ENCODE measurements at regions not wholly inside any gene's neighbourhood (a gene's known extent, or its start where the extent isn't known, plus 50 kb on each side); places are given as distances from the start of the nearest gene placed in this dataset.

DNA sequence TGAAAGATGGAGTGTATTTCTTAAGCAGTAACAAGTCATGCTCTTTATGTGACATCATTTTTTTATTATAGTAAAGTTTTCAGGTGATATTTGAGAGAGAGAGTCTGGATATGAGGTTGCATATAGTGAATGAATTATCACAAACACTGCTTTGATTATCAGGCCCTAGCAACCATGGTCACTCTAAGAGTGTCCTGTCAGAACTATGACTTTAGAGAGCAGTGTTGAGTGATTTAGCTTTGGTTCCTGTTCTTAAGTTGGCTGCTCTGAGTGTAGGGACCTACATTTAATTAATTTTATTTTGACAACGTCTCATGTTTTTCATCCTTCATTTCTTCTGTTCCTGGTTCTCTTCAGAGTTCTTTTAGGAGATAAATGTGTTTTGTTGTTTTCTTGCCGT, 275.5 kb downstream of the KCNJ3 start (continued):
- TF ChIP-seq, protein P1, sequence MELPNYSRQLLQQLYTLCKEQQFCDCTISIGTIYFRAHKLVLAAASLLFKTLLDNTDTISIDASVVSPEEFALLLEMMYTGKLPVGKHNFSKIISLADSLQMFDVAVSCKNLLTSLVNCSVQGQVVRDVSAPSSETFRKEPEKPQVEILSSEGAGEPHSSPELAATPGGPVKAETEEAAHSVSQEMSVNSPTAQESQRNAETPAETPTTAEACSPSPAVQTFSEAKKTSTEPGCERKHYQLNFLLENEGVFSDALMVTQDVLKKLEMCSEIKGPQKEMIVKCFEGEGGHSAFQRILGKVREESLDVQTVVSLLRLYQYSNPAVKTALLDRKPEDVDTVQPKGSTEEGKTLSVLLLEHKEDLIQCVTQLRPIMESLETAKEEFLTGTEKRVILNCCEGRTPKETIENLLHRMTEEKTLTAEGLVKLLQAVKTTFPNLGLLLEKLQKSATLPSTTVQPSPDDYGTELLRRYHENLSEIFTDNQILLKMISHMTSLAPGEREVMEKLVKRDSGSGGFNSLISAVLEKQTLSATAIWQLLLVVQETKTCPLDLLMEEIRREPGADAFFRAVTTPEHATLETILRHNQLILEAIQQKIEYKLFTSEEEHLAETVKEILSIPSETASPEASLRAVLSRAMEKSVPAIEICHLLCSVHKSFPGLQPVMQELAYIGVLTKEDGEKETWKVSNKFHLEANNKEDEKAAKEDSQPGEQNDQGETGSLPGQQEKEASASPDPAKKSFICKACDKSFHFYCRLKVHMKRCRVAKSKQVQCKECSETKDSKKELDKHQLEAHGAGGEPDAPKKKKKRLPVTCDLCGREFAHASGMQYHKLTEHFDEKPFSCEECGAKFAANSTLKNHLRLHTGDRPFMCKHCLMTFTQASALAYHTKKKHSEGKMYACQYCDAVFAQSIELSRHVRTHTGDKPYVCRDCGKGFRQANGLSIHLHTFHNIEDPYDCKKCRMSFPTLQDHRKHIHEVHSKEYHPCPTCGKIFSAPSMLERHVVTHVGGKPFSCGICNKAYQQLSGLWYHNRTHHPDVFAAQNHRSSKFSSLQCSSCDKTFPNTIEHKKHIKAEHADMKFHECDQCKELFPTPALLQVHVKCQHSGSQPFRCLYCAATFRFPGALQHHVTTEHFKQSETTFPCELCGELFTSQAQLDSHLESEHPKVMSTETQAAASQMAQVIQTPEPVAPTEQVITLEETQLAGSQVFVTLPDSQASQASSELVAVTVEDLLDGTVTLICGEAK (IDR thresholded peaks at IDR 0.05) = no peak
- TF ChIP-seq, protein P1 (CRISPR knock-in tag; IDR thresholded peaks at IDR 0.05) = no peak
- TF ChIP-seq TEAD1 (CRISPR knock-in tag; IDR thresholded peaks at IDR 0.05) = no peak
- no peak for TF ChIP-seq ZNF316 (IDR thresholded peaks at IDR 0.05)
- no peak for TF ChIP-seq ZNF561 (CRISPR knock-in tag; conservative IDR thresholded peaks at IDR 0.05)
- TF ChIP-seq PHB (CRISPR knock-in tag; IDR thresholded peaks at IDR 0.05) = no peak
- TF ChIP-seq, protein P2, sequence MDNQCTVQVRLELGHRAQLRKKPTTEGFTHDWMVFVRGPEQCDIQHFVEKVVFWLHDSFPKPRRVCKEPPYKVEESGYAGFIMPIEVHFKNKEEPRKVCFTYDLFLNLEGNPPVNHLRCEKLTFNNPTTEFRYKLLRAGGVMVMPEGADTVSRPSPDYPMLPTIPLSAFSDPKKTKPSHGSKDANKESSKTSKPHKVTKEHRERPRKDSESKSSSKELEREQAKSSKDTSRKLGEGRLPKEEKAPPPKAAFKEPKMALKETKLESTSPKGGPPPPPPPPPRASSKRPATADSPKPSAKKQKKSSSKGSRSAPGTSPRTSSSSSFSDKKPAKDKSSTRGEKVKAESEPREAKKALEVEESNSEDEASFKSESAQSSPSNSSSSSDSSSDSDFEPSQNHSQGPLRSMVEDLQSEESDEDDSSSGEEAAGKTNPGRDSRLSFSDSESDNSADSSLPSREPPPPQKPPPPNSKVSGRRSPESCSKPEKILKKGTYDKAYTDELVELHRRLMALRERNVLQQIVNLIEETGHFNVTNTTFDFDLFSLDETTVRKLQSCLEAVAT (IDR thresholded peaks at IDR 0.05) = no peak
- TF ChIP-seq ZNF707 (CRISPR knock-in tag; conservative IDR thresholded peaks at IDR 0.05) = no peak
- TF ChIP-seq, protein P3, sequence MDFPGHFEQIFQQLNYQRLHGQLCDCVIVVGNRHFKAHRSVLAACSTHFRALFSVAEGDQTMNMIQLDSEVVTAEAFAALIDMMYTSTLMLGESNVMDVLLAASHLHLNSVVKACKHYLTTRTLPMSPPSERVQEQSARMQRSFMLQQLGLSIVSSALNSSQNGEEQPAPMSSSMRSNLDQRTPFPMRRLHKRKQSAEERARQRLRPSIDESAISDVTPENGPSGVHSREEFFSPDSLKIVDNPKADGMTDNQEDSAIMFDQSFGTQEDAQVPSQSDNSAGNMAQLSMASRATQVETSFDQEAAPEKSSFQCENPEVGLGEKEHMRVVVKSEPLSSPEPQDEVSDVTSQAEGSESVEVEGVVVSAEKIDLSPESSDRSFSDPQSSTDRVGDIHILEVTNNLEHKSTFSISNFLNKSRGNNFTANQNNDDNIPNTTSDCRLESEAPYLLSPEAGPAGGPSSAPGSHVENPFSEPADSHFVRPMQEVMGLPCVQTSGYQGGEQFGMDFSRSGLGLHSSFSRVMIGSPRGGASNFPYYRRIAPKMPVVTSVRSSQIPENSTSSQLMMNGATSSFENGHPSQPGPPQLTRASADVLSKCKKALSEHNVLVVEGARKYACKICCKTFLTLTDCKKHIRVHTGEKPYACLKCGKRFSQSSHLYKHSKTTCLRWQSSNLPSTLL (IDR thresholded peaks at IDR 0.05) = no peak
- TF ChIP-seq RBM15 (IDR thresholded peaks at IDR 0.05; ENCODE audit: insufficient read depth, low read length) = no peak
- TF ChIP-seq CBX3 (IDR thresholded peaks at IDR 0.05; ENCODE audit: borderline replicate concordance in 1 of 2, low read length in 2 of 2) = no peak
- TF ChIP-seq NFIC (IDR thresholded peaks at IDR 0.05) = no peak

Measured in K562 (cell line).